H9 (cell line): ENCODE measurements at regions not wholly inside any gene's neighbourhood (a gene's known extent, or its start where the extent isn't known, plus 50 kb on each side); places are given as distances from the start of the nearest gene placed in this dataset.

Experiments
- DNase-seq: peaks from one replicate; pipeline ENCODE4 v3.0.0-alpha.2; 2017
- H2AFZ ChIP-seq: one replicate; pipeline ENCODE4 v1.6.1; 2013; ENCODE audit warnings: mild to moderate bottlenecking, low read length, control low read depth, moderate library complexity
- H2AK5ac ChIP-seq: 2 replicates; pipeline ENCODE4 v1.6.1; 2013; ENCODE audit warnings: low read length, control low read depth, mixed read lengths; ENCODE audit not compliant: insufficient read length
- H2BK120ac ChIP-seq: one replicate; pipeline ENCODE4 v1.6.1; 2013; ENCODE audit warnings: low read depth, mild to moderate bottlenecking, low read length, control low read depth, inconsistent platforms; ENCODE audit not compliant: poor library complexity, severe bottlenecking
- H2BK12ac ChIP-seq: 2 replicates; pipeline ENCODE4 v1.6.1; 2013; ENCODE audit warnings: low read length, control low read depth, mixed read lengths, low read depth; ENCODE audit not compliant: insufficient read length
- H2BK15ac ChIP-seq: 2 replicates; pipeline ENCODE4 v1.6.1; 2013; ENCODE audit warnings: low read depth, low read length, control low read depth
- H2BK20ac ChIP-seq: one replicate; pipeline ENCODE4 v1.6.1; 2013; ENCODE audit warnings: low read depth, mild to moderate bottlenecking, low read length, control low read depth, inconsistent platforms; ENCODE audit not compliant: poor library complexity, severe bottlenecking
- H2BK5ac ChIP-seq: 2 replicates; pipeline ENCODE4 v1.6.1; 2013; ENCODE audit warnings: low read length, control low read depth, mixed read lengths; ENCODE audit not compliant: insufficient read length
- H3K14ac ChIP-seq: 2 replicates; pipeline ENCODE4 v1.6.1; 2013; ENCODE audit warnings: low read length, control low read depth; ENCODE audit not compliant: insufficient read depth
- H3K18ac ChIP-seq: 2 replicates; pipeline ENCODE4 v1.6.1; 2013; ENCODE audit warnings: low read depth, mild to moderate bottlenecking, mixed read lengths, low read length, control low read depth; ENCODE audit not compliant: insufficient read length
- H3K23ac ChIP-seq: 2 replicates; pipeline ENCODE4 v1.6.1; 2013; ENCODE audit warnings: low read length, control low read depth, mixed read lengths, low read depth; ENCODE audit not compliant: insufficient read length
- H3K23me2 ChIP-seq: 2 replicates; pipeline ENCODE4 v1.6.1; 2013; ENCODE audit warnings: low read depth, mild to moderate bottlenecking, mixed read lengths, low read length, control low read depth; ENCODE audit not compliant: insufficient read length, poor library complexity, severe bottlenecking
- H3K27ac ChIP-seq: 2 replicates; pipeline ENCODE4 v1.5.1; 2013; ENCODE audit warnings: low read length, control low read depth, mixed read lengths, low read depth; ENCODE audit not compliant: insufficient read length
- H3K27me3 ChIP-seq: 2 replicates; pipeline ENCODE4 v1.6.1; 2013; ENCODE audit warnings: low read length, control low read depth, inconsistent platforms; ENCODE audit not compliant: insufficient read depth
- H3K4ac ChIP-seq: 2 replicates; pipeline ENCODE4 v1.6.1; 2013; ENCODE audit warnings: low read depth, mild to moderate bottlenecking, control low read depth, inconsistent platforms, low read length, moderate library complexity
- H3K4me1 ChIP-seq: 2 replicates; pipeline ENCODE4 v1.6.1; 2013; ENCODE audit warnings: low read length, control low read depth, inconsistent platforms; ENCODE audit not compliant: insufficient read depth
- H3K4me2 ChIP-seq: 2 replicates; pipeline ENCODE4 v1.6.1; 2013; ENCODE audit warnings: low read length, control low read depth, mixed read lengths; ENCODE audit not compliant: insufficient read length, insufficient read depth
- H3K56ac ChIP-seq: 2 replicates; pipeline ENCODE4 v1.6.1; 2013; ENCODE audit warnings: low read depth, mild to moderate bottlenecking, mixed read lengths, low read length, control low read depth; ENCODE audit not compliant: insufficient read length
- H3K79me1 ChIP-seq: 2 replicates; pipeline ENCODE4 v1.6.1; 2013; ENCODE audit warnings: low read depth, mild to moderate bottlenecking, moderate library complexity, low read length, control low read depth, inconsistent platforms; ENCODE audit not compliant: insufficient read depth, poor library complexity, severe bottlenecking
- H3K79me2 ChIP-seq: 2 replicates; pipeline ENCODE4 v1.6.1; 2013; ENCODE audit warnings: low read length, control low read depth, inconsistent platforms; ENCODE audit not compliant: insufficient read depth
- H3K9ac ChIP-seq: 2 replicates; pipeline ENCODE4 v1.6.1; 2013; ENCODE audit warnings: low read length, control low read depth, mixed read lengths; ENCODE audit not compliant: insufficient read length; ENCODE audit errors: extremely low read depth
- H3K9me3 ChIP-seq: one replicate; pipeline ENCODE4 v1.6.1; 2013; ENCODE audit warnings: low read depth, low read length, inconsistent platforms; ENCODE audit not compliant: control insufficient read depth
- H3T11ph ChIP-seq: one replicate; pipeline ENCODE4 v1.6.1; 2013; ENCODE audit warnings: mild to moderate bottlenecking, low read length, control low read depth, inconsistent platforms
- H4K20me1 ChIP-seq: one replicate; pipeline ENCODE4 v1.6.1; 2013; ENCODE audit not compliant: control insufficient read depth, insufficient read length, insufficient read depth
- H4K5ac ChIP-seq: 2 replicates; pipeline ENCODE4 v1.6.1; 2013; ENCODE audit warnings: low read depth, mild to moderate bottlenecking, mixed read lengths, low read length, control low read depth; ENCODE audit not compliant: insufficient read length
- H4K8ac ChIP-seq: replicated peaks from 2 replicates; pipeline ENCODE4 v1.6.1; 2013; ENCODE audit warnings: low read length, control low read depth, mixed read lengths, low read depth; ENCODE audit not compliant: insufficient read length
- H4K91ac ChIP-seq: 2 replicates; pipeline ENCODE4 v1.6.1; 2013; ENCODE audit warnings: low read depth, mild to moderate bottlenecking, moderate library complexity, mixed read lengths, low read length, control low read depth; ENCODE audit not compliant: insufficient read length
- H3K27ac Mint-ChIP-seq, 3 experiments: 2 replicates in 2 of 3; 3 replicates in 1 of 3; pipeline ENCODE4 v1.8.0; 2020 to 2021; ENCODE audit warnings: mixed read lengths in 3 of 3, mild to moderate bottlenecking in 1 of 3, moderate library complexity in 1 of 3
- H3K27me3 Mint-ChIP-seq: 2 replicates; pipeline ENCODE4 v1.8.0; 2021; ENCODE audit warnings: low read depth, mild to moderate bottlenecking, moderate library complexity, mixed read lengths
- H3K36me3 Mint-ChIP-seq, 3 experiments: 2 replicates in 2 of 3; 3 replicates in 1 of 3; pipeline ENCODE4 v1.8.0; 2020 to 2021; ENCODE audit warnings: low read depth in 3 of 3, mixed read lengths in 3 of 3; ENCODE audit not compliant: insufficient read depth in 1 of 3
- H3K4me1 Mint-ChIP-seq, 2 experiments: 2 replicates each; pipeline ENCODE4 v1.8.0; 2020; ENCODE audit warnings: mixed read lengths in 2 of 2
- H3K4me3 Mint-ChIP-seq, 2 experiments: 2 replicates in 1 of 2; 3 replicates in 1 of 2; pipeline ENCODE4 v1.8.0; 2020 to 2021; ENCODE audit warnings: mild to moderate bottlenecking in 2 of 2, mixed read lengths in 2 of 2, moderate library complexity in 1 of 2
- H3K9me3 Mint-ChIP-seq, 2 experiments: 2 replicates in 1 of 2; 3 replicates in 1 of 2; pipeline ENCODE4 v1.8.0; 2020; ENCODE audit warnings: mild to moderate bottlenecking in 2 of 2, mixed read lengths in 2 of 2, moderate library complexity in 1 of 2
- WGBS: extraction: QIAGEN DNeasy Blood & Tissue Kit; methylation state at CpG from one replicate; pipeline ENCODE4 v1.1.7; 2013; ENCODE audit warnings: missing lambda C conversion rate, low lambda C conversion rate, mixed read lengths; ENCODE audit not compliant: insufficient read length; ENCODE audit errors: extremely low coverage; 5-methylcytosine and 5-hydroxymethylcytosine counted together
- TF ChIP-seq, protein P1 (sequence below): fragments of 200-600 bp; sonication (generic); conservative IDR thresholded peaks from 3 replicates; pipeline ENCODE4 v1.8.0; 2021; ENCODE audit warnings: antibody characterized with exemption, mild to moderate bottlenecking

DNA sequence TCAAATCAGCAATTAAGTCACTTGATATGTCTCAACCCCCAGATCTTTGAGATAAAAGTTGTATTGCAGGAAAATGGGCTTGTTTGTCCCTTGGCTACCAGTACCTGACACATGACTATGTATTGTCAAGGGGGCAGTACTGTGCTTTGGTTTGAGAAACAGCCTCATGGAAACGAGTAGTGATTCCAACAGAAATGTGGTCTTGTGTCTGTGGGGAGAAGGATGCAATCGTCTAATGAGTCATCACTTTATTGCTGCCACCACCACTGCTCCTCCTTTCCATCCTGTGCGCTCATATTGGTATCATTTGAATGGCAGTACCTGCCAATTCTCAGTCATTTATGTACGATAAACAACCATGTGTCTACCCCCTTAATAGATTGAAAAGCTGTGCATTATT is 72.8 kb upstream of the ARHGAP5 start:
- H2BK15ac ChIP-seq = no peak overlapping the region
- H2BK5ac ChIP-seq = no peak overlapping the region
- TF ChIP-seq, protein P1, sequence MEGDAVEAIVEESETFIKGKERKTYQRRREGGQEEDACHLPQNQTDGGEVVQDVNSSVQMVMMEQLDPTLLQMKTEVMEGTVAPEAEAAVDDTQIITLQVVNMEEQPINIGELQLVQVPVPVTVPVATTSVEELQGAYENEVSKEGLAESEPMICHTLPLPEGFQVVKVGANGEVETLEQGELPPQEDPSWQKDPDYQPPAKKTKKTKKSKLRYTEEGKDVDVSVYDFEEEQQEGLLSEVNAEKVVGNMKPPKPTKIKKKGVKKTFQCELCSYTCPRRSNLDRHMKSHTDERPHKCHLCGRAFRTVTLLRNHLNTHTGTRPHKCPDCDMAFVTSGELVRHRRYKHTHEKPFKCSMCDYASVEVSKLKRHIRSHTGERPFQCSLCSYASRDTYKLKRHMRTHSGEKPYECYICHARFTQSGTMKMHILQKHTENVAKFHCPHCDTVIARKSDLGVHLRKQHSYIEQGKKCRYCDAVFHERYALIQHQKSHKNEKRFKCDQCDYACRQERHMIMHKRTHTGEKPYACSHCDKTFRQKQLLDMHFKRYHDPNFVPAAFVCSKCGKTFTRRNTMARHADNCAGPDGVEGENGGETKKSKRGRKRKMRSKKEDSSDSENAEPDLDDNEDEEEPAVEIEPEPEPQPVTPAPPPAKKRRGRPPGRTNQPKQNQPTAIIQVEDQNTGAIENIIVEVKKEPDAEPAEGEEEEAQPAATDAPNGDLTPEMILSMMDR = no peak
- H3K27ac ChIP-seq = no peak overlapping the region
- no peak overlapping the region for H2BK12ac ChIP-seq
- peaks cover 12 to 15% of the 10 kb centered on the region in 2 experiments for H3K4me1 Mint-ChIP-seq
- no peaks in the 10 kb centered on the region for H3K79me2 ChIP-seq
- no peak overlapping the region for H2BK120ac ChIP-seq
- H2AK5ac ChIP-seq = no peak overlapping the region
- H3K18ac ChIP-seq = no peak overlapping the region
- no peaks in the 10 kb centered on the region for H3K4me1 ChIP-seq
- no peak overlapping the region for H4K91ac ChIP-seq
- H2AFZ ChIP-seq = no peak overlapping the region
- H3K27ac Mint-ChIP-seq = no peak overlapping the region
- no peak overlapping the region for H3T11ph ChIP-seq
- no peak overlapping the region for H3K9ac ChIP-seq
- no peak overlapping the region for H3K4ac ChIP-seq
- no peak overlapping the region for H3K23ac ChIP-seq
- no peak overlapping the region for H3K56ac ChIP-seq
- no peak overlapping the region for H3K4me2 ChIP-seq
- H4K5ac ChIP-seq = no peak overlapping the region
- H3K4me3 Mint-ChIP-seq = no peak overlapping the region
- H3K27me3 Mint-ChIP-seq = no peaks in the 10 kb centered on the region; the same call in 1 of the 2 replicates
- H3K27me3 ChIP-seq = no peaks in the 10 kb centered on the region
- no peaks in the 10 kb centered on the region for H4K20me1 ChIP-seq
- DNase-seq = no peak
- H3K9me3 ChIP-seq = no peaks in the 10 kb centered on the region
- H3K36me3 Mint-ChIP-seq = no peaks in the 10 kb centered on the region
- H3K9me3 Mint-ChIP-seq = no peaks in the 10 kb centered on the region
- WGBS = no CpG with 5 or more reads among the region's 4 CpGs
- H3K14ac ChIP-seq = no peak overlapping the region
- H2BK20ac ChIP-seq = no peak overlapping the region
- H3K23me2 ChIP-seq = no peaks in the 10 kb centered on the region
- H4K8ac ChIP-seq = no peak overlapping the region
- no peaks in the 10 kb centered on the region for H3K79me1 ChIP-seq
